GM12892 (cell line): ENCODE measurements at regions not wholly inside any gene's neighbourhood (a gene's known extent, or its start where the extent isn't known, plus 50 kb on each side); places are given as distances from the start of the nearest gene placed in this dataset.

Experiments
- POLR2A ChIP-seq: IDR thresholded peaks from 2 replicates; pipeline ENCODE4 v1.6.1; 2011; ENCODE audit warnings: low read depth, low read length, control low read depth
- POLR2AphosphoS5 ChIP-seq: IDR thresholded peaks from 2 replicates; pipeline ENCODE4 v1.6.1; 2011; ENCODE audit warnings: low read depth, low read length, control low read depth

DNA sequence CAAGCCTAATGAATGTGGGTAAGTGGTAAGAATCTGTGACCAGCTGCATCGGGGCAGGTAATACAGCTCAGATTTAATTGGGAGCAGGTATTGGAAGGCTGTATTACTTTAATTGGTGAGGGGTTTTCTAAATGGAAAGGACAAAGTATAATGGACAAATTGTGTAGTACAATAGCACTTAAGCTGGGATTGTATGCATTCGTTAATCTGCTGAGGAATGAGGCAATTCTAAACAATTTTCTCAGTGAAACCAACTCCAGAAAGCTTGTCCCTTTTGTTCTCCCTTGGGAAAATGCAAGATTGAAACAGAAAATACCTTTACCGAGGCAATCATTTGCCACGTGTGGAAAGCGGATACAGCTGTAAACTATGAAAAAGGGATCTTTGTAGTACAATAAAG, 801.6 kb upstream of the POU3F3 start:
- TF ChIP-seq POLR2A = no peak
- no peak for TF ChIP-seq POLR2AphosphoS5
